ENCODE measurements at regions not wholly inside any gene's neighbourhood (a gene's known extent, or its start where the extent isn't known, plus 50 kb on each side); places are given as distances from the start of the nearest gene placed in this dataset.

DNA sequence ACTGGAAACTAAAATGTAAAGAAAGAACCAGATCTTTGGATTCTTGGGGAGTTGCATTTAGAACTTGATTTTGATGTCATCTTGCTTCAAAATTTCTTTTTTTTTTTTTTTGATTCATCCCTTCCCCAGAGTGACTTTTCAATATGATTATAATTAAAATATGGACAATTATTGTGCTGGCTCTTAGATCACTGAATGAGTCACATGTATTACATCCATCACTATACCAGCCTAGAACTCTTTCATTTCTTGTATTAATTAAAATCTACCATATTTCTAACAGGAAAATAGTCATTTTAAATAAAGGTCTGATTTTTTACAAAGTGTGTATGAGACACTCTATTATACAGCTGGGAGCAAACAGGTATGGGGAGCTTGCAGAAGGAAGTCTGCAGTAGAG is 269.5 kb upstream of the AKR1E2 start:
- TF ChIP-seq, protein P1, sequence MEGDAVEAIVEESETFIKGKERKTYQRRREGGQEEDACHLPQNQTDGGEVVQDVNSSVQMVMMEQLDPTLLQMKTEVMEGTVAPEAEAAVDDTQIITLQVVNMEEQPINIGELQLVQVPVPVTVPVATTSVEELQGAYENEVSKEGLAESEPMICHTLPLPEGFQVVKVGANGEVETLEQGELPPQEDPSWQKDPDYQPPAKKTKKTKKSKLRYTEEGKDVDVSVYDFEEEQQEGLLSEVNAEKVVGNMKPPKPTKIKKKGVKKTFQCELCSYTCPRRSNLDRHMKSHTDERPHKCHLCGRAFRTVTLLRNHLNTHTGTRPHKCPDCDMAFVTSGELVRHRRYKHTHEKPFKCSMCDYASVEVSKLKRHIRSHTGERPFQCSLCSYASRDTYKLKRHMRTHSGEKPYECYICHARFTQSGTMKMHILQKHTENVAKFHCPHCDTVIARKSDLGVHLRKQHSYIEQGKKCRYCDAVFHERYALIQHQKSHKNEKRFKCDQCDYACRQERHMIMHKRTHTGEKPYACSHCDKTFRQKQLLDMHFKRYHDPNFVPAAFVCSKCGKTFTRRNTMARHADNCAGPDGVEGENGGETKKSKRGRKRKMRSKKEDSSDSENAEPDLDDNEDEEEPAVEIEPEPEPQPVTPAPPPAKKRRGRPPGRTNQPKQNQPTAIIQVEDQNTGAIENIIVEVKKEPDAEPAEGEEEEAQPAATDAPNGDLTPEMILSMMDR (IDR thresholded peaks at IDR 0.05; ENCODE audit: insufficient read depth, low read length) = no peak
- DNase-seq (ENCODE audit: low read depth) = no peak
- no peak overlapping the region for H3K4me3 ChIP-seq (ENCODE audit: low read depth, low read length)

DNA sequence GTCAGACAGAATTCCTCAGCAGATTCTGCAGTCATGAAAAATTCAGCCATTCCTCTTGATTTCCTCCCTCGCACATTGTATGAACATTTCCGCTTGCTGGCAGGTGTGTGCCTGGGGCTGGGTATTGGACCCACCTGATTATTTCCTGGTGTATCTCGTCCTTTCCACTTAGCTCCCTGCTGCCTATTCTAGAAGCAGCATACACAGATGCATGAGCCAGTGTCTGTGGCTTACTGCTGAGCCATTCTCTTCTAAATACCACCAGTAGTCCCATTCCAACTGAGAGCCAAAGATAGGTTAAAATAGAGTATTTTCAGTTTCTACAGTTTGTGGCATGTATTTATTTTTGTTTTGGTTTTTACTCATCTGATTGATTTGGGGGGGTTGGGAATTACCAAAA is 270.1 kb upstream of the AKR1E2 start:
- TF ChIP-seq, protein P1 (IDR thresholded peaks at IDR 0.05; ENCODE audit: insufficient read depth, low read length) = no peak
- no peak overlapping the region for H3K4me3 ChIP-seq (ENCODE audit: low read depth, low read length)
- DNase-seq (ENCODE audit: low read depth) = no peak

DNA sequence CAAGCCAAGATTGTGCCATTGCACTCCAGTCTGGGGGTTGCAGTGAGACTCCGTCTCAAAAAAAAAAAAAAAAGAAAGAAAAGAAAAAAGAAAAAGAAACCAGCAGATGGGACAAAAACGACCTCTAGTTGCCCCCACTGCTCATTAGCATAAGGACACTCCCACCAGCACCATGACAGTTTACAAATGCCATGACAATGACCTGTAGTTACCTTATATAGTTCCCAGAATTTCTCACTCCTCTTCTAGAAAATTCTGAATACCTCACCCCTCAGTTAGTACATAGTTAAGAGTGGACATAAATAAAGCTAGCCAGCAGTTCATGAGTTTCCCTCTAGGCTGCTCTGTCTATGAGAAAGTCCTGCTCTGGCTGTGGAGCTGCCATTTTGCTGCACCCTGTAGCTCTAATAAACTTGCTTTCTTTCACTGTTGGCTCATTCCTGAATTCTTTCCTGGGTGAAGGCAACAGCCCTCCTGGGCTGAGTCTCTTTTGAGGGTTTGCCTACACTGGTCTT is 276.8 kb upstream of the AKR1E2 start:
- TF ChIP-seq, protein P1 (IDR thresholded peaks at IDR 0.05; ENCODE audit: insufficient read depth, low read length) = no peak
- no peak for DNase-seq (ENCODE audit: low read depth)
- no peak overlapping the region for H3K4me3 ChIP-seq (ENCODE audit: low read depth, low read length)

DNA sequence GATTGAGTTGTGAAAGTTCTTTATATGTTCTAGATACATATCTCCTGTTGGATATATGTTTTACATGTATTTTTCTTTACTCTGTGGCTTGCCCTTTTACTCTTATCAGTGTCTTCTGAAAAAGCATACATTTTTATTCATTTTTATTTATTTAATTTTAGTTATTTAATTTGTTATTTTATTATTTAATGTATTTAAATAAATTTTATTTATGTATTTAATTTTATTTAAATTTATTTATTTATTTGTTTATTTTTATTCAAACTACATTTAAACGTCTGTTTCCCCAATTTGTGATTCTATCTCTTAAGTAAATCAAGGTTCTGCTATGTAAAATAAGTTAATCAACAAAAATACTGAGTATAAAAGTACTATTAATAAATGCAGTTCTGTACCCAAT is 279.1 kb upstream of the AKR1E2 start:
- DNase-seq (ENCODE audit: low read depth) = no peak
- TF ChIP-seq, protein P1 (IDR thresholded peaks at IDR 0.05; ENCODE audit: insufficient read depth, low read length) = no peak
- no peak overlapping the region for H3K4me3 ChIP-seq (ENCODE audit: low read depth, low read length)

DNA sequence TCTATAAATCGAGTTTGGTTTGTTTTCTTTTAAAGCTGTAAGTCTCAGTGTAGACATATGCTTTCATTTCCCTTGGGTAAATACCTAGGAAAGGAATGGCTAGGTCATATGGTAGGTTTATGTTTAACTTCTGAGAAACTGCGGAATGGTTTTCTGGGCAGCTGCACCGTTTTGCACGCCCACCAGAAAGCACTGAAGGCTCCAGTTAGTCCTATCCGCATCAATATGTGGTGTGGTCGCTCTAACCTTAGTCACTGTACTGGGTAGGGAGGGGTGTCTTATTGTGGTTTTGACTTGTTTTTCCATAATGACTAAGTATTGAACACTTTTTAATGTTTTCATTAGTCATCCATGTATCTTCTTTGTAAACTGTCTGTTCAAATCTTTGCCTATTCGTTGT is 279.5 kb upstream of the AKR1E2 start:
- peak; percentile 12 for DNase-seq (ENCODE audit: low read depth)
- TF ChIP-seq, protein P1 (IDR thresholded peaks at IDR 0.05; ENCODE audit: insufficient read depth, low read length) = no peak
- no peak overlapping the region for H3K4me3 ChIP-seq (ENCODE audit: low read depth, low read length)

DNA sequence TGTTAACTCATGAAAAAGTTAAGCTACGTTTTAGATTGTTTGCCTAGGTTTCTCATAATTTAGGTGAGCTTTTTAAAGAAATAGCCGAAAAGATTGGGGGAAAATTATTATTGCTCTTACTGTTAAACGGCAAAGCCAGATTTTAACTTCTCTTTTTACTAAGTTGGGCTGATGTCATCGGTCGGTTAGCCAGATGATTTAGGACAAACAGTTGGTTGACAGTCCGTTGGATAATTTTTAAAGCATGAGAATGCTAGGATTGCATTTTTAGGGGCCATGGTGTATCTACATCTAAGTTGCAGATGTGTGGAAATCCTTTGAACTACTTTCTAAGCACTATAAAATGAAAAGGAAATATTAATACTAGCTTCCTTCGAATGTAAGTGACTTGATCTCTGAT is 280.9 kb upstream of the AKR1E2 start:
- TF ChIP-seq, protein P1 (IDR thresholded peaks at IDR 0.05; ENCODE audit: insufficient read depth, low read length) = no peak
- no peak overlapping the region for H3K4me3 ChIP-seq (ENCODE audit: low read depth, low read length)
- no peak for DNase-seq (ENCODE audit: low read depth)

DNA sequence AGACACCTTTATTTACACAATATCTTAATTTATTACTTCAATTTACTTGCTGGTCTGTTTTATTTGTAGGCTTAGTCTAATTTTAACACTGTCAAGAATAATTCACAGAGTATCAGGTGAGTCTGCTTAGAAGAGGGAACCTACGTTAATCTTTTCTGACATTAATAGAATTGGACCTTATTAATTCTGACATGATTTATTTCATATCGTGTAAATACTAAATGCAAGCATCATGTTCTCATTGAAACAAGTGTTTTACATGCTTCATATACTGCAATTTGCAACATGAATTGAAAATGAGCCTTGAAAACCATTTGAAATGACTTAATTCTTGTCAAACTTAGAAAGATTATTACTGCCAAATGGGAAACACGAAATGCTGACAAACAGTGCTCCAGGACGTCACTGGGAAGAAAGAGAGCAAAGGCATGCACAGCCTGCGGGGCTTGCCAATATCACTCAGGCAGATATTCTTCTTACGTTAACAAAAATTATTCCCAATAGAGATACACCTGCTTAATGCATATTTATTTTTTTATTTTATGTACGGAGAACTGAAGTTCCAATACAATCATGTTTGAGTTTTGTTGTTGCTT is 282.0 kb upstream of the AKR1E2 start:
- peak; percentile 31 for DNase-seq (ENCODE audit: low read depth)
- H3K4me3 ChIP-seq (ENCODE audit: low read depth, low read length) = no peak overlapping the region

More for the DNA sequence above, 282.0 kb upstream of the AKR1E2 start:
- TF ChIP-seq, protein P1 (IDR thresholded peaks at IDR 0.05; ENCODE audit: insufficient read depth, low read length) = no peak

Measured in fibroblast of the aortic adventitia (primary cell).